ENCODE measurements at regions not wholly inside any gene's neighbourhood (a gene's known extent, or its start where the extent isn't known, plus 50 kb on each side); places are given as distances from the start of the nearest gene placed in this dataset.

- no peak for TF ChIP-seq CTCF (IDR thresholded peaks at IDR 0.05; ENCODE audit: borderline replicate concordance, control extremely low read depth, extremely low read depth, insufficient read depth, missing control alignments)
- in situ Hi-C loops (cut with MboI; ENCODE audit: low sequenced_read_pairs, unreplicated experiment) = no loop called here
- DNase-seq (ENCODE audit: low spot score) = no peak
These were observed 543.0 kb upstream of the RGS18 start for GRCh38 chr1:191615101-191615821.

GRCh38 chr1:191618181-191618580 is 540.1 kb upstream of the RGS18 start:
- TF ChIP-seq CTCF (IDR thresholded peaks at IDR 0.05; ENCODE audit: borderline replicate concordance, control extremely low read depth, extremely low read depth, insufficient read depth, missing control alignments) = no peak
- in situ Hi-C loops (cut with MboI; ENCODE audit: low sequenced_read_pairs, unreplicated experiment) = no loop called here
- no peak for DNase-seq (ENCODE audit: low spot score)

- no peak for DNase-seq (ENCODE audit: low spot score)
- in situ Hi-C loops (cut with MboI; ENCODE audit: low sequenced_read_pairs, unreplicated experiment) = no loop called here
- no peak for TF ChIP-seq CTCF (IDR thresholded peaks at IDR 0.05; ENCODE audit: borderline replicate concordance, control extremely low read depth, extremely low read depth, insufficient read depth, missing control alignments)
These were observed 537.4 kb upstream of the RGS18 start for GRCh38 chr1:191620883-191621282.

GRCh38 chr1:191624044-191624443 is 534.2 kb upstream of the RGS18 start:
- in situ Hi-C loops (cut with MboI; ENCODE audit: low sequenced_read_pairs, unreplicated experiment) = no loop called here
- no peak for DNase-seq (ENCODE audit: low spot score)
- no peak for TF ChIP-seq CTCF (IDR thresholded peaks at IDR 0.05; ENCODE audit: borderline replicate concordance, control extremely low read depth, extremely low read depth, insufficient read depth, missing control alignments)

GRCh38 chr1:191629836-191630235 is 528.4 kb upstream of the RGS18 start:
- no peak for DNase-seq (ENCODE audit: low spot score)
- in situ Hi-C loops (cut with MboI; ENCODE audit: low sequenced_read_pairs, unreplicated experiment) = no loop called here
- no peak for TF ChIP-seq CTCF (IDR thresholded peaks at IDR 0.05; ENCODE audit: borderline replicate concordance, control extremely low read depth, extremely low read depth, insufficient read depth, missing control alignments)

GRCh38 chr1:191634801-191635508 is 523.3 kb upstream of the RGS18 start:
- TF ChIP-seq CTCF (IDR thresholded peaks at IDR 0.05; ENCODE audit: borderline replicate concordance, control extremely low read depth, extremely low read depth, insufficient read depth, missing control alignments) = no peak
- DNase-seq (ENCODE audit: low spot score) = no peak
- in situ Hi-C loops (cut with MboI; ENCODE audit: low sequenced_read_pairs, unreplicated experiment) = no loop called here

All from GM13976 (cell line).